ENCODE measurements at regions not wholly inside any gene's neighbourhood (a gene's known extent, or its start where the extent isn't known, plus 50 kb on each side); places are given as distances from the start of the nearest gene placed in this dataset.

GRCh38 chr2:16051841-16052564 is 111.7 kb downstream of the MYCN start:
- TF ChIP-seq, protein P1, sequence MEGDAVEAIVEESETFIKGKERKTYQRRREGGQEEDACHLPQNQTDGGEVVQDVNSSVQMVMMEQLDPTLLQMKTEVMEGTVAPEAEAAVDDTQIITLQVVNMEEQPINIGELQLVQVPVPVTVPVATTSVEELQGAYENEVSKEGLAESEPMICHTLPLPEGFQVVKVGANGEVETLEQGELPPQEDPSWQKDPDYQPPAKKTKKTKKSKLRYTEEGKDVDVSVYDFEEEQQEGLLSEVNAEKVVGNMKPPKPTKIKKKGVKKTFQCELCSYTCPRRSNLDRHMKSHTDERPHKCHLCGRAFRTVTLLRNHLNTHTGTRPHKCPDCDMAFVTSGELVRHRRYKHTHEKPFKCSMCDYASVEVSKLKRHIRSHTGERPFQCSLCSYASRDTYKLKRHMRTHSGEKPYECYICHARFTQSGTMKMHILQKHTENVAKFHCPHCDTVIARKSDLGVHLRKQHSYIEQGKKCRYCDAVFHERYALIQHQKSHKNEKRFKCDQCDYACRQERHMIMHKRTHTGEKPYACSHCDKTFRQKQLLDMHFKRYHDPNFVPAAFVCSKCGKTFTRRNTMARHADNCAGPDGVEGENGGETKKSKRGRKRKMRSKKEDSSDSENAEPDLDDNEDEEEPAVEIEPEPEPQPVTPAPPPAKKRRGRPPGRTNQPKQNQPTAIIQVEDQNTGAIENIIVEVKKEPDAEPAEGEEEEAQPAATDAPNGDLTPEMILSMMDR (IDR thresholded peaks at IDR 0.05), result no peak
- Histone ChIP-seq H3K27me3 (replicated peaks; ENCODE audit: insufficient read depth) (no peaks in the 10 kb centered on the region), H3K4me1 (ENCODE audit: control insufficient read depth in 1 of 2, low read depth in 2 of 2) (peaks cover 0 to 8% of the 10 kb centered on the region in 2 donors), H3K36me3 (no peaks in the 10 kb centered on the region), H3K9me3 (no peaks in the 10 kb centered on the region), H3K4me3 (no peak overlapping the region), H3K27ac (no peak overlapping the region)
- no peak for ATAC-seq (ENCODE audit: insufficient number of reproducible peaks, low FRiP score, low read depth)
- DNase-seq (ENCODE audit: low spot score), result no peak

- DNase-seq (ENCODE audit: low spot score) (no peak), ATAC-seq (ENCODE audit: insufficient number of reproducible peaks, low FRiP score, low read depth) (no peak)
- H3K4me1 ChIP-seq (ENCODE audit: control insufficient read depth in 1 of 2, low read depth in 2 of 2), result peaks cover 0 to 5% of the 10 kb centered on the region in 2 donors
- H3K36me3 ChIP-seq, result no peaks in the 10 kb centered on the region
- H3K9me3 ChIP-seq, result no peaks in the 10 kb centered on the region
- H3K27ac ChIP-seq, result no peak overlapping the region
- H3K27me3 ChIP-seq (replicated peaks; ENCODE audit: insufficient read depth), result no peaks in the 10 kb centered on the region
- TF ChIP-seq, protein P1 (IDR thresholded peaks at IDR 0.05), result no peak
- H3K4me3 ChIP-seq, result no peak overlapping the region
These were observed 110.6 kb downstream of the MYCN start for GRCh38 chr2:16050908-16051489.

GRCh38 chr2:16050261-16050907 is 110.0 kb downstream of the MYCN start:
- Histone ChIP-seq H3K36me3 (no peaks in the 10 kb centered on the region), H3K4me3 (no peak overlapping the region), H3K9me3 (no peaks in the 10 kb centered on the region), H3K27ac (no peak overlapping the region), H3K4me1 (ENCODE audit: control insufficient read depth in 1 of 2, low read depth in 2 of 2) (no peaks in the 10 kb centered on the region), H3K27me3 (replicated peaks; ENCODE audit: insufficient read depth) (no peaks in the 10 kb centered on the region)
- TF ChIP-seq, protein P1 (IDR thresholded peaks at IDR 0.05), result no peak
- ATAC-seq (ENCODE audit: insufficient number of reproducible peaks, low FRiP score, low read depth) (no peak), DNase-seq (ENCODE audit: low spot score) (no peak)

- no peak for ATAC-seq (ENCODE audit: insufficient number of reproducible peaks, low FRiP score, low read depth)
These were observed 109.1 kb downstream of the MYCN start for GRCh38 chr2:16049406-16049805.

GRCh38 chr2:16048466-16048865 is 108.1 kb downstream of the MYCN start:
- Histone ChIP-seq H3K4me1 (ENCODE audit: control insufficient read depth in 1 of 2, low read depth in 2 of 2) (no peaks in the 10 kb centered on the region), H3K27me3 (replicated peaks; ENCODE audit: insufficient read depth) (no peaks in the 10 kb centered on the region), H3K9me3 (no peaks in the 10 kb centered on the region), H3K27ac (no peak overlapping the region), H3K36me3 (no peaks in the 10 kb centered on the region), H3K4me3 (no peak overlapping the region)
- DNase-seq (ENCODE audit: low spot score) (no peak), ATAC-seq (ENCODE audit: insufficient number of reproducible peaks, low FRiP score, low read depth) (no peak)
- TF ChIP-seq, protein P1 (IDR thresholded peaks at IDR 0.05), result no peak

More at GRCh38 chr2:16049406-16049805, 109.1 kb downstream of the MYCN start:
- Histone ChIP-seq H3K9me3 (no peaks in the 10 kb centered on the region), H3K4me3 (no peak overlapping the region), H3K36me3 (no peaks in the 10 kb centered on the region), H3K4me1 (ENCODE audit: control insufficient read depth in 1 of 2, low read depth in 2 of 2) (no peaks in the 10 kb centered on the region), H3K27me3 (replicated peaks; ENCODE audit: insufficient read depth) (no peaks in the 10 kb centered on the region), H3K27ac (no peak overlapping the region)
- no peak for DNase-seq (ENCODE audit: low spot score)
- TF ChIP-seq, protein P1 (IDR thresholded peaks at IDR 0.05), result no peak
